ENCODE measurements at regions not wholly inside any gene's neighbourhood (a gene's known extent, or its start where the extent isn't known, plus 50 kb on each side); places are given as distances from the start of the nearest gene placed in this dataset.
A peak's percentile ranks its signal among the peaks of the same experiment; 100 is the strongest.

DNA sequence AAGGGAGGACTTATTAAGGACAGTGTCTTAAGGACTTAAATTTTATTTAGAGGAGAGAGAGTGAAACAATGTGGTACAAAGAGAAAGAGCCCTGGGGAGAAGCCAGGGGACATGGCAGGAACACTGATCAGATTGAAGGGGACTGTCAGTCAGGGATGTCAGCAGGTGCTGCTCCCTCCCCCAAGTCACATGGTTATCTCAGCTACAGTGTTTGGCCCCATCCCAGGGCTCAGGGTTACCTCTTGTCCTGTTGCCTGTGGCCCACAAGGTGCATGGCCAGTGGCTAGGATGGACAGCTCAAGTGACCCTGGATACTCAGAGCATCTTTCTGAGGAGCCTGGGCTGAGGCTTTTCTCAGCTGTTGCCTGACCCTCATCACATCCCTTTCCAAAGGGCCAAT, 325.9 kb upstream of the PODXL start:
- no peak for DNase-seq (ENCODE audit: extremely low read depth in 1 of 11, low read depth in 9 of 11, low spot score in 4 of 11)

DNA sequence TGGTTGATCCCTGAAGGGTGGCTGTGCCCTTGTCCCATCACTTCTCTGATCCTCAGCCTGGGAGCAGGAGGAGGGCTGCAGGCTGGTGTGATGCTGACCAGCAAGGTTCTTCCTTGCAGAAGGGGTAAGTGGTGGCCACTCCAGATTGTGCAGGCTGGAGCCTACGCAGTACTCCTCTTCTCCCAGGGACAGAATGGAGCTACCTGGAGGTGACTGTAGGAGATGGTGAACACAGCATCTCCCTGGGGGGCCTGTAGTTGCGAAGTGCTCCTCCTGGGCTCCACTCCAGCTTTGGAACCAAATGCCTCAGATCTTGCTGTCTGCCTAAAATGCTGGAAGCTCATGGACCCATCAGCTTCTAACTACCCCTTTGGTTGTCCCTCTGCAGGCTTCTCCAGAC, 323.6 kb upstream of the PODXL start:
- DNase-seq (ENCODE audit: extremely low read depth in 1 of 11, low read depth in 9 of 11, low spot score in 4 of 11): no peak

DNA sequence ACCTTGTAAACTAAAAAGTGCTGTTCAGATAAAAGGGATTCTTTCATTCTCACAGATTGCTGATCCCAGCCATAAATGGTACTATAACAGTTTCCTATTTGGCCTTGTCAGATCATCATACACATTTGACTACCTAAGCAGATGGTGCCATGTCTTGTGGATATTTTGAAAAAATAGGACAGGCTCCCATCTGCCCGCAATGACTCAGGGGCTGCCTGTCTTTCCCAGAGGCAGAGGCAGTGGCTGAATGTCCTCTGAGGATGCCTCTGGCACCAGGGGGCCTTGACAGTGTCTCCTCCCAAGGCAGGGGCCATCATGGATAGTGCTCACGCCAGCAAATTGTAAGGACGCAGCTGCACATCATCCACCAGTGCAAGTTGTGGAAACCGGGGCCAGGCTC, 323.0 kb upstream of the PODXL start:
- DNase-seq (ENCODE audit: extremely low read depth in 1 of 11, low read depth in 9 of 11, low spot score in 4 of 11): no peak

DNA sequence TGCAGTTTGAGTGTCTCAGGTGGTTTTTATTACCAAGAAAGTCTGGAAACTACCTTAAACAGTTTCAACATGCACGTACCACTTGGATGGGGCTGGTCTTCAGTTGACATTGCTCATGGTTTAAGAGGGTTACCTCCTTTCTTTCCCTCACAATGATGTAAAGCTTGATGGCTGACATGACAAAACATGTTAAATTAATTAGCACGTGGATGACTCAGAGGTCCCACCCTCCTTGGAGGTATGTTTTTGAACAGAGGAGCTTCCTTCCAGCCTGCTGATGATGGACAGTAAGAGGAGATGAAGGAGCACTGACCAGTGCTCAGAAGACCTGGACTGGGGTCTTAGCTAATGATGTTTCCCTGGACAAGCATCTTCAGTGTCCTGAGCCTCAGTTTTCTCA, 322.3 kb upstream of the PODXL start:
- DNase-seq (ENCODE audit: extremely low read depth in 1 of 11, low read depth in 9 of 11, low spot score in 4 of 11): no peak

DNA sequence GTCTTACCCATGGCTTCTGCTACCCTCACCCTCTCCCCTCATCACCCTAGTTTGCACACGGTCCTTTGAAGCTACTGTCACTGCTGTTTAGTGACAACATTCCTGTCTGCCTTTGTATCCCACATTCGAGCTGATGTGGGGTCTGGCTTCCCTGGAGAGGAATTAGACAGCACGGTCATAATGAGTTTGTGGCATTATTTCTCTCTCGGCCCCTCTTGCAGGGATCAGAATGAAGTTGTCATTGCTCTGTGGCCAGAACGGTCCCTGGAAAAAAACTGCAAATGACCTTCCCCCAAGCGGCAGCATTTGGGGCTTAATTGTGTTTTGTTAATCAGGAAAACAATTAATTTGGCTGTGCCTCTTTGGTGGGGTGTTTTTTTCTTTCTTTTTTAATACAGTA, 317.2 kb upstream of the PODXL start:
- DNase-seq (ENCODE audit: extremely low read depth in 1 of 11, low read depth in 9 of 11, low spot score in 4 of 11): no peak

DNA sequence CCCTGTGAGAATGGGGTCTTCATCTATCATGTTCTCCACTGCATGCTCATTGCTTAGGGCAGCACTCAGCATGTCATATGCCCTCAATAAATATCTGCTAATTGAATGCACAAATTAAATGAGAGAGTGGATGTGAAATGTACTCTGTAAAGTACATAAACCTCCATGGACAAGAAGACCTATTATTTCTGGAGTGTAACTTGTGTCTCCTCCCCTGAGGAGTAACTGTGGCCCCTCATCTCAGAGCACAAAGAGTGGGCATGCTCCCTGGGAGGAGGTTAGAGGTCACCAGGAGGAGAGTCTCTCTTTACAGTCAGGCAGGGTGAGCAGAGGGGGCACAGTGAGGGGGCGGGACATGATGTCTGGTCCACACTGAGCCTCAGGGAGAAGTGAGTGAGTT, 313.6 kb upstream of the PODXL start:
- no peak for DNase-seq (ENCODE audit: extremely low read depth in 1 of 11, low read depth in 9 of 11, low spot score in 4 of 11)

DNA sequence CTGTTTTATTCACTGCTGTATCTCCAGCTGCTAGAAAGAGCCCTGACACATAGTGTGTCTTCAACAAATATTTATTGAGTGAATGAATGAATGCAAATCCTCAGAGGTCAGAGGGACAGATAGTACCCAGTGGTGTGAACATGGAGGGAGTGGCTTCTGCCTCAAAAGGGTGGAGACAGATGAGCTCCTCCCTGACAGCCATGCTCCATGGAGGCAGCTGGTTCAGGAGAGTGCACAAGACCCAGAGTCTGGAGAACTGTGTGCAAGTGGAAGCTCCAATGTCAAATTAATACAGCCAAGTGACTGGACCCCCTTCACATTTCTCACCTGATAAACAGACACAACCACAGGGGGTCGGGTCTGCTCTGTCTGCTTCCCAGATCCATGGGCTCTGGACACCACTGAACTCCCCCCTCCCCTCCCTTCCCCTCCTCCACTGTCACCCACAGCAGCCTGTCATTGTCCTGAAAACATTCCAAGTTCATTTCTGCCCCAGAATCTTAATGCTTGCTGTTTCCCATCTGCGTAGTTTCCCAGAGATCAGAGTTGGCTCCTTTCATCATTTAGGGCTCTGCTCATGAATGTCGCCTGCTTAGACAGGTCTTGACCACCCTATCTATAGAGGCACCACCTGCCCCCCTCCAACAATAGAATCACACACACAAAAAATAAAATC, 312.9 kb upstream of the PODXL start:
- no peak for DNase-seq (ENCODE audit: extremely low read depth in 1 of 11, low read depth in 9 of 11, low spot score in 4 of 11)

DNA sequence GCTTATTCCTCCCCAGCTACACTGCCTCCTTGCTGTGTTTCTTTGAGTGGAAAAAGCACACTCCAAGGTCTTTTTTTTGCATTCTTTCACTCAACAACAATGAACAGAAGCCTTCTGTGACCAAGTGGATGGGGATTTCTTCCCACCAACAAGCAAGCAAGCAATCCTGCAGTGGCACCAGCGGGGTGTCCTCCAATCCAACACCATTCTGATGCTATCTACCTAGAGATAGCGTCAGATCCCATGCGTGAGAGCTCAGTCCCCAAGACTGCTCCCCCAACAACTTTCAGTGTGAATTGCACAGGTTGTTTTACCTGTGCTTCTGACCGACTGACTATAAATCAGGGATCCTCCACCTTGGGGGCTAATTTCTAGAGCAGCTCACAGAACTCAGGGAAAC, 311.0 kb upstream of the PODXL start:
- no peak for DNase-seq (ENCODE audit: extremely low read depth in 1 of 11, low read depth in 9 of 11, low spot score in 4 of 11)

DNA sequence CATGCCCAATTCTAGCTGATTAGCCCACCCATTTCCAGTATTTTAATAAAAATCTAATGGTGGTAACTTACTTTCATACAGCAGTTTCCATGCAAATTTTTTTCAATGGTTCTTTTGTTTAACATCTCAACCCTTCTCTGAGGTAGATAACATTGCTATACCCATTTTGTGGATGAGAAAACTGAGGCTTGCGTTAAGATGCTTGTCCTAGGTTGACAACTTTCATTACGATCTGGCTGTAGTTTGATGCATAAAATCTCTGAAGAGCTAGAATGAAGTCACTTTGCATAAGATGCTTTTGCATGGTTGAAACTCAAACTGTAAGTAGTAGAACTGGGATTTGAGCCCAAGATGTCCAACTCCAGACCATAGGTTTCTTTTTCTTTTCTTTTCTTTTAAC, 309.5 kb upstream of the PODXL start:
- DNase-seq (ENCODE audit: extremely low read depth in 1 of 11, low read depth in 9 of 11, low spot score in 4 of 11): no peak

DNA sequence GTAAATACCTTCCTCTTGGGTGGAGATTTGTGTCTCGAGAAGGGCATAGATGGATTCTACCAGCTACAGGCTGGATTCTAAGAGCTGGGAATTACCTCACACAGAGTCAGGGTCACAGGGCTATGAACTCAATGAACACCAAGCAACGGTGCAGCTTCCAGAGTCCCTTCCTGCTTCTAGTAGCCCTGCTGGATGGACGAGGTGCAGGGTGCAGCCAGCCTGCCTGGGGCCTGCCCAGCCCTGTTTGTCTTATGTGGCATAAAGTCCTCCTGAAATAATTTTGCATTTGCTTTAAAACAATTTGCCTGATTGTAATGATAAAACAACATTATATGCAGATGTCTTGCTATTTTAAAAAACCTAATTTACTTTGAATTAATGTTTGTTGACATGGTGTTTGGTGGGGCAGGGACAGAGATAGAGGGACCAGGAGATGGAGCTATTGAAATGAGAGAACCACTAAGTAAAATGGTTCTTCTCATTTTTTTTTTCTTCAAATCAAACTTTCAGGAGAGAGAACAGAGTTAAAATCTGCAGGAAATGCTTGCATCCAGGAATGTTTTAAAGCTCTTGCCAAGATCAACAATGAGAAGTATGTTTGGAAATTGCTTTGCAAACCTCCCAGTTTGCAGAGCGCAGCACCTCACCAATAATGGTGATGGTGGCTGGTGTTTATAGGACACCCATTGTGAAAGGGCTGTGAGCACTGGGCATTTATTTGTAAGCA, 305.4 kb upstream of the PODXL start:
- DNase-seq (ENCODE audit: extremely low read depth in 1 of 11, low read depth in 9 of 11, low spot score in 4 of 11): no peak

DNA sequence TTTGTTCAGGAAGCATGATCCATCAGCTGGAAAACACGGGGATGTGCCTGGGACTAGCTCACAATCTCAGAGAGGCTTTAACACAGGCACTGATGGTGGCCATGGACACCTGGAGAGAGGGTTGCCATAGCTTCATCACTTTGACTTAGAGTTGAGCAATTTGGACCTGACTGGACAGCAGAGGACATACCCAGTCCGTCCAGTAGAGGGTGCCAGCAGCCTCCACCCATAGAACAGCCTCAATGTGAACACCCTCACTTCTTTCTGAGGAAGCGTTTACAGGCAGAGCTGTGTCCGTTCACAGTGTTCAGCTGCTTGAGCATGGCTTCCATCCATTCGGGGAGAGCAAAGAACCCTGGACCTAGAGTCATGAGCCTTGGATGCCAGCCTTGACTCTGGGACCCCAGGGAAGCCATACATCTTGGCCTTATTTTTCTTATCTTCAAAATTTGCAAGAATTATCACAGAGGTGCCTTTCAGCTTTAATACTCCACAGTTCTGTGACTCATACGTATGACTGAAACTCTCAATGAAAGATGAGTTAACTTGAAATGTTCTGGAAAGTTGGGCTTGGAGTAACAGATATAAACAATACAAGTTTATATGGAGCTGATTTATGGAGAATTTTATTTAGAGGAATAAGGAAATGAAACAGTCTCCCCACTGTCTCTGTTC, 302.9 kb upstream of the PODXL start:
- DNase-seq (ENCODE audit: extremely low read depth in 1 of 11, low read depth in 9 of 11, low spot score in 4 of 11): peak in 9 of 11 donors; percentile 23 to 56 (median 45)

DNA sequence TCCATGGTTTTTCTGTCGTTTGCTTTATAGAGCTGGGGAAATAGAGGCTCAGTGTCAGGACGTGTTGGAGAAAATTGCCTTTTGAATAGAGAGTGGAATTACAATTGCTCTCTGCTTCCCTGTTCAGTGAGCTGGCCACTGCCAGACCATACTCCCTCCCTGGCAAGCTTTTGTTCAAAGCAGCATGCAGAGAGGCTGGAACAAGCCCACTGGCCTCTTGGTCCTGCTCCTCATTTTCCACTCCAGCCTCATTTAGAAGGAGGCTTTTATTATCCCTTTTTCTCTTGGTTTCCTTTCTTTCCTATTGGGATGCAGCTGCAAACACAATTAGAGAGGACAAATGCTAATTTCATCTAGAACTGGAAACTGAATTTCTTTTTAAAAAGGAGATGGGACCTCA, 302.2 kb upstream of the PODXL start:
- DNase-seq (ENCODE audit: extremely low read depth in 1 of 11, low read depth in 9 of 11, low spot score in 4 of 11): no peak

DNA sequence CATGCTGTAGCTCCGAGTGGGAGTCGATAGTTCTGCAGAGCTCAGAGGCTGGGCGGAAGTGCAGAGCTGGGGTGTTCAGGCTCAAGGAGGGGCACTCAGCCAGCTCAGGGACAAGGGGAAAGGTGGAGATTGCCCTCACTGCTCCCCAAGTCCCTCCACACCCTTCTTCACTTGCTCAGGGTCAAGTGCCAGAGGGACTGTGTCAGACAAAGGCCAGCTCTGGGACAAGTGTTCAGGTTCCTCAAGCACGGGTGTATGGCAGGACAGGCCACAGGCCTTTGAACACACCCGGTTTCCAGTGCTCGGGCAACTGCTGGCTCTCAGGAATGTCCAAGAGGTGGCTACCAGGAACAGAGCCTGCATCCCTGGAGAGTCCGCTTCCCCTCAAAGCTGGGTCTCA, 293.0 kb upstream of the PODXL start:
- DNase-seq (ENCODE audit: extremely low read depth in 1 of 11, low read depth in 9 of 11, low spot score in 4 of 11): no peak

DNA sequence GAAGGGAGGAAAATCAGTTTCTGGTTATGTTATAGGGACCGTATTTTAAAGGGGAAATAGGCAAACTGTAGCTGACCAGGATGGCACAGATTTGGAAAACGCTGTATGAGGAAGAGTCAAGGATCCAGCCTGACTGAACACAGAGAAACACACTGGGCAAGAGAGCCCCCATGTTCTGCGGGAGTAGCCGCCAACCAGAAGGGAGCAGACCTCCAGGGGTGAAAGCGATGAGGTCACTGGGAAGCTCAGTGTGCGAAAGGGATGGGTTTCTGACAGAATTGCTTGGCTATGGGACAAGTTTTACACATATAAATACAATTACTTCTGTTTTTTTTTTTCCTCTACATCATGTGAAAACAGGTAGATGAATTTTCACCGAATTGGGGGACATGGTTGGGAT, 291.6 kb upstream of the PODXL start:
- DNase-seq (ENCODE audit: extremely low read depth in 1 of 11, low read depth in 9 of 11, low spot score in 4 of 11): no peak

DNA sequence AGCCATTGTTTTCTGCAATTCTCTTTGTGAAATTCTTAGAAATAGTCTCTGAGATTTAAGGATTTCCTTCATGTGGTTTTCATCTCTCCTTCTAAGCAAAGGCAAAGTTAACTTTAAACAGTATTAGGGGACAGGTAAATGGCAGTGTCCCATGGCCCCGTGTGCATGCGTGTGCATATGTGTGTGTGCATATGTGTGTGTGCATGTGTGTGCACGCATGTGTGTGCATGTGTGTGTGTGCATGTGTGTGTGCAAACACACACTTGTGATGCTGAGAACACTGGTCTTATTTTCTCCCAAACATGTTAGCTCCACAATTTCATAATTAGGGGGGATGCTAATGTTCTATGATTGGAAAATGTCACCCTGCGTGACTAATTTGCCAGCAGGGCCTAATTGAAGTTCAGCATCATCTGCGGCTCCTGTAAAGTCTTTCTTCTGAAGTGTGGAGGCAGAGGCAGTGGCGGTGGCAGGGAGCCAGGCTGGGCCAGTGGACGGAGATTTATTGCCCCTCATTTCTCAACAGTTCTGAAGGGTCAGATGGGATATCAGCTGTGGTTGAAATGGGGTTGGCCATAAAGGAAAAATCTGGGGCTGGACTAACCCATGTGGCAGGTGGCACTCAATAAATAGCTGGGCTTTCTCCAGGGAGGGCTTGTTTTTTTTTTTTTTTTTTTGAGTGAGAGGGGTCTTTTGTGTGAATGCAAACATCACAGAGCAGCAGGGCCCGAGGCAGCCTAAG, 289.3 kb upstream of the PODXL start:
- DNase-seq (ENCODE audit: extremely low read depth in 1 of 11, low read depth in 9 of 11, low spot score in 4 of 11): no peak

DNA sequence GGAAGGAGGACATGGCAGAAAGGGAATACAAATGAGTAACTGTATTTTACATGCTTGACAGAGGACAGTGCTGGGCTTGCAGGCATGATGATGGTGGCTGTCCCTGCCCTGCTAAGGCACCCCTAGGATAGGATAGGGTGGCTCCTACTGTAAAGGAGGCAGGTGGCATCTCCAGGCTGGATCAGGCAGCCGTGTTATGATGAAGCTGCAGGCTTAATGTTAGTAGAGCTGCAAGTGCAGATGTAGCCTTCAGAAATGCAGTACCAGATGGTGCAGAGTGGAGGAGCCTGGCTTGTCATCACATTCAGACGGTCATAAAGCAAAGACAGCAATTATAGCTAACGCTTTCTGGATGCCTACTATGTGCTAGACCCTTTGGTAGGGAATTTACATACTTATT, 287.9 kb upstream of the PODXL start:
- DNase-seq (ENCODE audit: extremely low read depth in 1 of 11, low read depth in 9 of 11, low spot score in 4 of 11): no peak

DNA sequence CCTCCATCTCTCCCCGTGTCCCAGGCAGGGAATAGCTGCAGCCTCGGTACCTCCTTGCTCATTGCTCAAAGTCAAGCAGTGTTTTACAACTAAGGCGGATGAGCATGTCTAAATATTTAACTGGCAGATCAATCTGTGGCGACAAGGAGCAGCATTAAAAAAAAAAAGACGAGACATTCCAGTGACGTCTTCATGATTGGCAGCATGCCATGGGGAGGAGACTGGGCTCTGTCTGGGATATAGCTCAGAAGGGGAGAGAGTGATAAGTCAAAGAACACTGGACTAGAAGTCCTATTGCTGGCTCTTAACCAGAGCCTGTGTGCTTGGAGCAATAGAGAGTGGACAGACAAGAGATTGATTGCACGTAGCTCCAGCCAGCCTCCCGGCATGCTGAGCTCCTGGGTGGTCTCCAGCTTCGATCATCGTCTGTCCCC, 287.5 kb upstream of the PODXL start:
- DNase-seq (ENCODE audit: extremely low read depth in 1 of 11, low read depth in 9 of 11, low spot score in 4 of 11): peak in 8 of 11 donors; percentile 41 to 73 (median 56)

DNA sequence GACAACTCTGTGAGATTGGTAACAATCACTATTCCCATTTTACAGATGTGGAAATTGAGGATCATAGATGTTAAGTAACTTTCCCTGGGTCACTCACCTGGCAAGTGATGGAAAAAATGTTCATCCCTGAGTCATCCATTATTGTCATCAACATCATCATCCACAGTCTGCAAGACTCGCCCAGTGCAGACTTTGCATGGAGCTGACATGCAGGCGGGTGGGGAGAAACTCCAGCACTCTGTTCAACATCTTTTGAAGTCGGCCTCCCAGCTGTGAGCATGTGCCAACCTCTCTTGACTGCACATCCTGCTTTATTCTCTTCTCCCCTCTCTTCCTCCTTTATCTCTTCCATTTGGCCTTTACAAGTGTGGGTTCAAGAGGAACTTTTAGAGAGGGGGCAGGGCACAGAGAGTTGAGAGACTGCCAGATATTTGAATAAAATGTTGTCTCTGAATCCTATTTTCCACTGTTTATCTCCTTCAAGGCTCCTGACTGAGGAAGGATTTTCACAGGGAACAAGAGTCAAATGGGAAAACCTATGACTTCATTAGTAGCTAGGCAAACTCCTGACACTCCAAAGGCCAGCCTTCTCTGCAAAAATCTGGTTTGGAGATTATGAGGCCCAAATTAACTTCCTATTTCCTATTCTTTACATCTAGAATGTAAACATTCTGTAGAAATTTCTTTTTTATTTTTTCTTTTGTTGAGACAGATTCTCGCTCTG, 283.7 kb upstream of the PODXL start:
- DNase-seq (ENCODE audit: extremely low read depth in 1 of 11, low read depth in 9 of 11, low spot score in 4 of 11): no peak

DNA sequence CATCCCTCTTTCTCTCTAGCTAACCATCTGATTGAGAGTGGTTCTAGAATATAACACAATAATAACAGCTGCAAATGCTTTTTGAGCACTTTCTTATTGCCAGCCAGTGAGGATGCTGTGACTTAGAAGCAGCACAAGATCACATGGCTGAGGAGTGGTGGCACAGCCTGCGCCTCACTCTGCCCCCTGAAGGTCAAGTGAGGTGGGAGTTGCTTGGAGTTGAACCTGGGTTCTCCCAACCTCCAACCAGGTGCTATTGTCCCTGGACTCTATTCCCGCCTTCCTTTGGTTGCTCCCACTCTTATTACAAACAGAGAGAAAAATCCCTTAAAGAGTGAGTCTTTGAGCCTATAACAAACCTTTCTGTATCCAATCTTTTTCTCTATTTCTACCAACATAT, 280.3 kb upstream of the PODXL start:
- DNase-seq (ENCODE audit: extremely low read depth in 1 of 11, low read depth in 9 of 11, low spot score in 4 of 11): no peak

All from renal cortex interstitium (tissue), 11 donors.